RWPE2 (cell line): ENCODE measurements at regions not wholly inside any gene's neighbourhood (a gene's known extent, or its start where the extent isn't known, plus 50 kb on each side); places are given as distances from the start of the nearest gene placed in this dataset.

Source experiments
- ATAC-seq: fragments of 200-7000 bp; cut with Tn5 transposase; 3 replicates; pipeline ENCODE4 v1.9.1; 2021; ENCODE audit warnings: low read depth
- DNase-seq: peaks from one replicate; pipeline ENCODE4 v3.0.0-alpha.2; 2020; ENCODE audit warnings: low spot score
- H3K27ac ChIP-seq: fragments of 450-650 bp; 2 replicates; pipeline ENCODE4 v1.5.1; 2017; ENCODE audit warnings: mild to moderate bottlenecking; ENCODE audit not compliant: poor library complexity, severe bottlenecking
- H3K27me3 ChIP-seq: fragments of 250-450 bp; sonication (Bioruptor Pico); 2 replicates; pipeline ENCODE4 v1.5.1; 2021; ENCODE audit warnings: mild to moderate bottlenecking, moderate library complexity; ENCODE audit not compliant: insufficient read depth, poor library complexity, severe bottlenecking
- H3K36me3 ChIP-seq: fragments of 250-450 bp; sonication (Bioruptor Pico); 2 replicates; pipeline ENCODE4 v1.5.1; 2020; ENCODE audit warnings: low read depth, mild to moderate bottlenecking, moderate library complexity
- H3K4me1 ChIP-seq: fragments of 250-450 bp; sonication (Bioruptor Pico); 2 replicates; pipeline ENCODE4 v1.5.1; 2021; ENCODE audit warnings: mild to moderate bottlenecking, moderate library complexity; ENCODE audit not compliant: insufficient read depth, poor library complexity, severe bottlenecking
- H3K4me3 ChIP-seq: fragments of 250-450 bp; sonication (Bioruptor Pico); 2 replicates; pipeline ENCODE4 v1.5.1; 2021; ENCODE audit warnings: mild to moderate bottlenecking, moderate library complexity; ENCODE audit not compliant: severe bottlenecking
- H3K9me3 ChIP-seq: fragments of 250-450 bp; sonication (Bioruptor Pico); 2 replicates; pipeline ENCODE4 v1.5.1; 2021; ENCODE audit warnings: mild to moderate bottlenecking, moderate library complexity; ENCODE audit not compliant: severe bottlenecking
- CTCF ChIP-seq: fragments of 450-650 bp; IDR thresholded peaks from one replicate; pipeline ENCODE4 v1.5.1; 2017; ENCODE audit warnings: mild to moderate bottlenecking, moderate library complexity; ENCODE audit not compliant: poor library complexity, severe bottlenecking

GRCh38 chr2:187871506-187871905 lies 317.3 kb upstream of the TFPI start:
- no peak for ATAC-seq
- H3K9me3 ChIP-seq, result no peaks in the 10 kb centered on the region
- TF ChIP-seq CTCF, result no peak
- no peaks in the 10 kb centered on the region for H3K4me1 ChIP-seq
- H3K27me3 ChIP-seq, result no peaks in the 10 kb centered on the region
- DNase-seq, result no peak
- no peaks in the 10 kb centered on the region for H3K36me3 ChIP-seq
- H3K27ac ChIP-seq, result no peak overlapping the region
- H3K4me3 ChIP-seq, result no peak overlapping the region

GRCh38 chr2:187873132-187873531 lies 318.9 kb upstream of the TFPI start:
- H3K4me1 ChIP-seq, result no peaks in the 10 kb centered on the region
- no peak overlapping the region for H3K27ac ChIP-seq
- no peak overlapping the region for H3K4me3 ChIP-seq
- H3K36me3 ChIP-seq, result no peaks in the 10 kb centered on the region
- no peak for ATAC-seq
- no peaks in the 10 kb centered on the region for H3K27me3 ChIP-seq
- no peak for DNase-seq
- H3K9me3 ChIP-seq, result no peaks in the 10 kb centered on the region
- TF ChIP-seq CTCF, result no peak

DNA sequence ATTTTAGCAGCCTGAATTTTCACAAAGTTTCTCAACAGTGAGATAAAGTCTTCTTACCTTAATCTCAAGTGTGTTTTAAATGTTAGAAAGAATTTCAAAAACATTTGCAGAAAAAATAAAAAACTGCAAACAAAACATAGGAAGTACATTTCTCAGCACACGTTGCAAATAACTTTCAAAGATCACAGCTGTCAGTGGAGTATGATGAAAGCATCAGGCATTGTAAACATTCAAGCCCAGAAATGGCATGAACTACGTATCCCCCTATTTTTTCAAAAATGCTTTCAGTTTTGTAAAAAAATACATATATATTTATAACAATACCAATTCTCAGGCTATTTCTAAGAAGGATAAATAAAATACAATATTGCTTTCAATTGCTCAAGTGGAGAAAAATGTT lies 320.6 kb upstream of the TFPI start:
- Histone ChIP-seq H3K36me3 (no peaks in the 10 kb centered on the region), H3K4me3 (no peak overlapping the region), H3K27me3 (no peaks in the 10 kb centered on the region), H3K27ac (no peak overlapping the region), H3K9me3 (no peaks in the 10 kb centered on the region), H3K4me1 (no peaks in the 10 kb centered on the region)
- ATAC-seq (no peak), DNase-seq (no peak)
- no peak for TF ChIP-seq CTCF

DNA sequence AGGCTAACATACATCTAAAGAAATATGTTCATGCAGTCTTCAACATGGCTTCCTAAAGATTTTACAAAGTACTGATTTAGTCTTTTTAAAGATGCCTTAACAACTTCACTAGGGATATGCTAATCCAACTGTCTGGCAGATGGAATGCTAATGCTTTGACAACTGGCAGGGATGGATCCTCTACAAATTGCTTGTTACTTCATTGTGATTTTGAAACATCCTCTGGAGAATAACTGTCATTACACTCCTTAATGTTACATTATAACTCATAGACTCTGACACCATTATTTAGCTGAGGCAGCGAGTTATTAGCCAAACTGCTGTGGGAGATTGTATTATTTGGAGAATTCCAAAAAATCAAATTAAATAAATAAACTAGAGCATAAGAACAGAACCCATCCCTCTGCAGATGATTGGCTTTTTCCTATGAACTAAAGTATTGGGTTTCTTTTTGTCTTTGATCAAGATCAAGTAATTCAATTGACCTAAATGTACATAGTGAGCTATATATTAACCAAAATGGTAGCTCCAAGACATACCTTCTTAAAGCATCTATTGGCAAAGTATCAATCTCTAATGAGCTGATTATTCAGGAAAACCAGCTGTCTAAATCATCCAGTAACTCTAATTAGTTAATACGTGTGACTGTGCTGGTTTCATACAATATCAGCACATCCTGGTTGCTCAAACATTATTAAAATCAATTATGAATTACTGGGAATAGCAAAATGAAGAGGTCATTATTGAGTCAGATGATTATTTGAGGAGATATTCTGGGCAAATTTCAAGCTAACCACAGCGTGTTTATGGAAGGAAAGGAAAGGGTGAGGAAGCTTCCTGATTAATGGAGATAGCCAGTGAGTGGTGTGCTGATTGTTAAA lies 321.3 kb upstream of the TFPI start:
- H3K27ac ChIP-seq, result no peak overlapping the region
- no peak for DNase-seq

More for the DNA sequence above, 321.3 kb upstream of the TFPI start:
- no peak for TF ChIP-seq CTCF
- Histone ChIP-seq H3K36me3 (no peaks in the 10 kb centered on the region), H3K4me3 (no peak overlapping the region), H3K4me1 (no peaks in the 10 kb centered on the region), H3K9me3 (no peaks in the 10 kb centered on the region), H3K27me3 (no peaks in the 10 kb centered on the region)
- no peak for ATAC-seq
